Neuronal stem cell (in vitro differentiated cells): ENCODE measurements at regions not wholly inside any gene's neighbourhood (a gene's known extent, or its start where the extent isn't known, plus 50 kb on each side); places are given as distances from the start of the nearest gene placed in this dataset.

Experiments used
- DNase-seq: peaks from one replicate; pipeline ENCODE4 v3.0.0-alpha.2; 2013; ENCODE audit warnings: low spot score
- H2AFZ ChIP-seq: one replicate; pipeline ENCODE4 v1.6.1; 2013; ENCODE audit warnings: mild to moderate bottlenecking, low read length, inconsistent platforms
- H2AK5ac ChIP-seq: 2 replicates; pipeline ENCODE4 v1.6.1; 2013; ENCODE audit warnings: low read depth, mild to moderate bottlenecking, inconsistent platforms, low read length, moderate library complexity, mixed read lengths
- H2BK120ac ChIP-seq: 2 replicates; pipeline ENCODE4 v1.6.1; 2013; ENCODE audit warnings: low read depth, mild to moderate bottlenecking, inconsistent platforms, low read length, moderate library complexity, mixed read lengths
- H2BK12ac ChIP-seq: one replicate; pipeline ENCODE4 v1.6.1; 2013; ENCODE audit warnings: low read length, inconsistent platforms
- H2BK15ac ChIP-seq: 2 replicates; pipeline ENCODE4 v1.6.1; 2013; ENCODE audit warnings: mild to moderate bottlenecking, low read length, inconsistent platforms, mixed read lengths
- H2BK5ac ChIP-seq: one replicate; pipeline ENCODE4 v1.6.1; 2013; ENCODE audit warnings: inconsistent platforms, mild to moderate bottlenecking, low read length, moderate library complexity
- H3K14ac ChIP-seq: one replicate; pipeline ENCODE4 v1.6.1; 2013; ENCODE audit warnings: low read length, inconsistent platforms
- H3K18ac ChIP-seq: 2 replicates; pipeline ENCODE4 v1.6.1; 2013; ENCODE audit warnings: low read length, inconsistent platforms
- H3K23ac ChIP-seq: 2 replicates; pipeline ENCODE4 v1.6.1; 2013; ENCODE audit warnings: low read depth, mild to moderate bottlenecking, mixed read lengths, low read length, inconsistent platforms; ENCODE audit not compliant: poor library complexity
- H3K27ac ChIP-seq: replicated peaks from 3 replicates; pipeline ENCODE4 v1.5.1; 2013; ENCODE audit warnings: low read length, inconsistent platforms
- H3K27me3 ChIP-seq, 3 experiments: 2 replicates each; pipeline ENCODE4 v1.6.1; 2013; ENCODE audit warnings: low read length in 3 of 3, mild to moderate bottlenecking in 2 of 3, inconsistent platforms in 1 of 3, low read depth in 1 of 3, mixed read lengths in 1 of 3, moderate library complexity in 1 of 3; ENCODE audit not compliant: control insufficient read depth in 3 of 3, insufficient read depth in 3 of 3
- H3K36me3 ChIP-seq, 2 donors: replicated peaks in 1 of 2; 2 replicates each; pipeline ENCODE4 v1.6.1; 2013; ENCODE audit warnings: low read length in 2 of 2; ENCODE audit not compliant: control insufficient read depth in 2 of 2, insufficient read depth in 2 of 2
- H3K4ac ChIP-seq: 2 replicates; pipeline ENCODE4 v1.6.1; 2013; ENCODE audit warnings: inconsistent platforms, mild to moderate bottlenecking, low read length, moderate library complexity
- H3K4me1 ChIP-seq, 2 donors: 1 replicate in 1 of 2; 2 replicates in 1 of 2; pipeline ENCODE4 v1.6.1; 2013; ENCODE audit warnings: low read length in 2 of 2, low read depth in 1 of 2; ENCODE audit not compliant: control insufficient read depth in 2 of 2, insufficient read depth in 1 of 2
- H3K4me2 ChIP-seq: one replicate; pipeline ENCODE4 v1.6.1; 2013; ENCODE audit warnings: mild to moderate bottlenecking, low read length, inconsistent platforms; ENCODE audit not compliant: insufficient read depth, poor library complexity, severe bottlenecking
- H3K4me3 ChIP-seq, 2 donors: 2 replicates each; pipeline ENCODE4 v1.5.1; 2013; ENCODE audit warnings: low read length in 2 of 2, mild to moderate bottlenecking in 2 of 2, inconsistent platforms in 1 of 2, moderate library complexity in 1 of 2
- H3K79me1 ChIP-seq: one replicate; pipeline ENCODE4 v1.6.1; 2013; ENCODE audit warnings: low read depth, mild to moderate bottlenecking, inconsistent platforms, low read length, moderate library complexity
- H3K9ac ChIP-seq: one replicate; pipeline ENCODE4 v1.6.1; 2013; ENCODE audit warnings: mild to moderate bottlenecking, low read depth, low read length, inconsistent platforms; ENCODE audit not compliant: poor library complexity
- H3K9me3 ChIP-seq, 2 donors: replicated peaks in 1 of 2; 2 replicates each; pipeline versions ENCODE3 to v1.6.1; 2013; ENCODE audit warnings: low read length in 2 of 2, mild to moderate bottlenecking in 2 of 2, inconsistent platforms in 1 of 2, low read depth in 1 of 2, mixed read lengths in 1 of 2, moderate library complexity in 1 of 2; ENCODE audit not compliant: control insufficient read depth in 2 of 2, insufficient read depth in 1 of 2
- H4K8ac ChIP-seq: one replicate; pipeline ENCODE4 v1.6.1; 2013; ENCODE audit warnings: low read depth, mild to moderate bottlenecking, inconsistent platforms, low read length, moderate library complexity
- H4K91ac ChIP-seq: one replicate; pipeline ENCODE4 v1.6.1; 2013; ENCODE audit warnings: low read length, low read depth, mild to moderate bottlenecking, inconsistent platforms; ENCODE audit not compliant: poor library complexity
- WGBS, 2 donors: extraction: QIAGEN DNeasy Blood & Tissue Kit; methylation state at CpG; one replicate each; pipeline ENCODE4 v1.1.7; 2013; ENCODE audit warnings: missing lambda C conversion rate in 2 of 2, mixed read lengths in 1 of 2; ENCODE audit not compliant: insufficient read length in 2 of 2, insufficient replicate concordance in 1 of 2; ENCODE audit errors: extremely low coverage in 2 of 2; 5-methylcytosine and 5-hydroxymethylcytosine counted together

- Histone ChIP-seq H2BK120ac (no peak overlapping the region), H3K27ac (no peak overlapping the region), H2BK12ac (no peak overlapping the region), H2AFZ (no peak overlapping the region), H3K79me1 (no peaks in the 10 kb centered on the region), H3K9ac (no peak overlapping the region), H2AK5ac (no peak overlapping the region), H3K4ac (no peak overlapping the region), H3K36me3 (no peaks in the 10 kb centered on the region), H3K4me1 (peaks cover 0 to 3% of the 10 kb centered on the region in 2 donors), H4K8ac (no peak overlapping the region), H3K18ac (no peak overlapping the region), H3K27me3 (peaks cover 0 to under 1% (median 0%) of the 10 kb centered on the region in 3 experiments), H4K91ac (no peak overlapping the region), H3K23ac (no peak overlapping the region), H3K4me3 (no peak overlapping the region), H2BK5ac (no peak overlapping the region), H2BK15ac (no peak overlapping the region), H3K4me2 (no peak overlapping the region), H3K14ac (no peak overlapping the region), H3K9me3 (no peaks in the 10 kb centered on the region)
- no peak for DNase-seq
- no CpG with 5 or more reads among the region's 6 CpGs for WGBS, 2 donors
Measured at GRCh38 chr5:171676286-171676944, 109.2 kb upstream of the SMIM23 start.

DNA sequence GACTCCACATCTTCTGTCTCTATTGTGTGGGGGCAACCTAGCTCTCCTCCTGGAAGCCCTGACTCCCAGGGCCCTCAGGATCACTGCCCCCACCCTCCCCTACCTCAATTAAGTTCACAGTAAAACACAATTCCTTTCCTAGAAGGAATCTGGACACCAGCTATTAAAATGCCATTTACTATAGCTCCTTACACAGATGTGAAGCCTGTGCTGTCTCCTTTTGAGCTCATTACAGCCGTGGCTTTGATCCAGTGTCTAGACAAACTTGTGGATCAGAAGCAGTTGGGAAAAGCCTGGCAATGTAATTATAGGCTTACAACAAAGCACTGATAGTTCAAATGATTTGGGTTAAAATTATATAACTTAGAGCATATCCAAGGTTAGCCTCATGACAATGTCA is 107.0 kb upstream of the SMIM23 start:
- no peak overlapping the region for H3K14ac ChIP-seq
- no peak for DNase-seq
- H3K18ac ChIP-seq = no peak overlapping the region
- no peaks in the 10 kb centered on the region for H3K9me3 ChIP-seq
- H2AK5ac ChIP-seq = no peak overlapping the region
- H3K4me2 ChIP-seq = no peak overlapping the region
- H3K79me1 ChIP-seq = no peaks in the 10 kb centered on the region
- no CpG with 5 or more reads among the region's 1 CpG for WGBS, 2 donors
- H2BK12ac ChIP-seq = no peak overlapping the region
- no peak overlapping the region for H4K8ac ChIP-seq
- no peak overlapping the region for H3K4ac ChIP-seq
- H3K4me1 ChIP-seq = peaks cover 0 to 3% of the 10 kb centered on the region in 2 donors
- no peak overlapping the region for H3K4me3 ChIP-seq
- H2AFZ ChIP-seq = no peak overlapping the region
- peaks cover 0 to 3% (median 0%) of the 10 kb centered on the region in 3 experiments for H3K27me3 ChIP-seq
- no peak overlapping the region for H3K9ac ChIP-seq
- no peak overlapping the region for H4K91ac ChIP-seq
- no peak overlapping the region for H2BK15ac ChIP-seq
- no peaks in the 10 kb centered on the region for H3K36me3 ChIP-seq
- H2BK5ac ChIP-seq = no peak overlapping the region
- no peak overlapping the region for H3K27ac ChIP-seq
- no peak overlapping the region for H3K23ac ChIP-seq
- H2BK120ac ChIP-seq = no peak overlapping the region

GRCh38 chr5:171680485-171680884 is 105.1 kb upstream of the SMIM23 start:
- no peak overlapping the region for H3K9ac ChIP-seq
- H3K79me1 ChIP-seq = no peaks in the 10 kb centered on the region
- H3K4me3 ChIP-seq = no peak overlapping the region
- H2AFZ ChIP-seq = no peak overlapping the region
- H2AK5ac ChIP-seq = no peak overlapping the region
- peaks cover 0 to 3% (median 0%) of the 10 kb centered on the region in 3 experiments for H3K27me3 ChIP-seq
- H3K27ac ChIP-seq = no peak overlapping the region
- no peak overlapping the region for H3K14ac ChIP-seq
- no peak overlapping the region for H2BK15ac ChIP-seq
- no peaks in the 10 kb centered on the region for H3K9me3 ChIP-seq
- no peak overlapping the region for H3K18ac ChIP-seq
- no peak overlapping the region for H4K91ac ChIP-seq
- no peak overlapping the region for H3K4me2 ChIP-seq
- H3K23ac ChIP-seq = no peak overlapping the region
- no peaks in the 10 kb centered on the region for H3K36me3 ChIP-seq
- H3K4ac ChIP-seq = no peak overlapping the region
- H2BK5ac ChIP-seq = no peak overlapping the region
- H2BK12ac ChIP-seq = no peak overlapping the region
- no CpG with 5 or more reads among the region's 6 CpGs for WGBS, 2 donors
- H3K4me1 ChIP-seq = peaks cover 0 to 3% of the 10 kb centered on the region in 2 donors
- no peak for DNase-seq
- no peak overlapping the region for H2BK120ac ChIP-seq
- no peak overlapping the region for H4K8ac ChIP-seq

DNA sequence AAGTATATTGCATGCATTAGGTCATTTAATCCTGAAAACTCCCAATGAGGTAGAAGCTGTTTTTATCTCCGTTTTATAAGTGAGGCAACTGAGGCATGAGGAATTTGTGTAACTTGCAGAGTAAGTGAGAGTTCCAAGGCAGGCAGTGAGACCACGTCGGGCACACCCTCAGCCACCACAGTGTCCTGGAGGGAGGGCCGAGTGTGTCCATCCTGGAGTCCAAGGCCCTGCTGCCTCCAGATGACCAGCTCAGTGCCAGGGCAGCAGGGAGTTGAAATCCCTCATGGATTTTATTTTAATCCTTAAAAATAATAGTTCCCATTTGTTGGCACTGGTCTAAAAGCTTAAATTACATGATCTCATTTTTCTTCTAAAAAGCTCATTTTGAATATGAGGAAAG is 104.6 kb upstream of the SMIM23 start:
- Histone ChIP-seq H3K36me3 (no peaks in the 10 kb centered on the region), H2AK5ac (no peak overlapping the region), H3K14ac (no peak overlapping the region), H2BK12ac (no peak overlapping the region), H3K4ac (no peak overlapping the region), H3K4me1 (peaks cover 0 to 3% of the 10 kb centered on the region in 2 donors), H3K9ac (no peak overlapping the region), H3K18ac (no peak overlapping the region), H2BK15ac (no peak overlapping the region), H4K8ac (no peak overlapping the region), H2AFZ (no peak overlapping the region), H3K27ac (no peak overlapping the region), H3K4me2 (no peak overlapping the region), H2BK5ac (no peak overlapping the region), H3K9me3 (no peaks in the 10 kb centered on the region), H2BK120ac (no peak overlapping the region), H4K91ac (no peak overlapping the region), H3K27me3 (peaks cover 0 to 3% (median 0%) of the 10 kb centered on the region in 3 experiments), H3K4me3 (no peak overlapping the region), H3K79me1 (no peaks in the 10 kb centered on the region), H3K23ac (no peak overlapping the region)
- DNase-seq = no peak
- WGBS, 2 donors = no CpG with 5 or more reads among the region's 4 CpGs
